Adrenal gland (tissue), 9 donors: ENCODE measurements at regions not wholly inside any gene's neighbourhood (a gene's known extent, or its start where the extent isn't known, plus 50 kb on each side); places are given as distances from the start of the nearest gene placed in this dataset.

Experiments
- DNase-seq, 7 donors: peaks; one replicate each; pipeline ENCODE4 v3.0.0-alpha.2; 2019 to 2020
- H3K27ac ChIP-seq, 5 donors: fragments of 200-600 bp; sonication (generic) in 4 of 5; 1 replicate in 3 of 5; 2 replicates in 2 of 5; pipeline versions ENCODE4 v1.5.1 to v1.8.0; 2016 to 2020; ENCODE audit warnings: mild to moderate bottlenecking in 1 of 5
- H3K27me3 ChIP-seq: fragments of 200-600 bp; 2 replicates; pipeline ENCODE4 v1.8.0; 2021
- H3K36me3 ChIP-seq, 2 donors: fragments of 200-600 bp; replicated peaks in 1 of 2; 1 replicate in 1 of 2; 2 replicates in 1 of 2; pipeline versions ENCODE4 v1.5.1 to v1.8.0; 2018 to 2022
- H3K4me1 ChIP-seq, 2 donors: fragments of 200-600 bp; replicated peaks in 1 of 2; 1 replicate in 1 of 2; 2 replicates in 1 of 2; pipeline versions ENCODE4 v1.5.1 to v1.8.0; 2018 to 2021
- H3K4me3 ChIP-seq, 4 donors: fragments of 200-600 bp; sonication (generic) in 3 of 4; one replicate each; pipeline ENCODE4 v1.5.1; 2016 to 2018
- H3K9me3 ChIP-seq, 3 donors: fragments of 200-600 bp; sonication (generic) in 1 of 3; replicated peaks in 1 of 3; 1 replicate in 2 of 3; 2 replicates in 1 of 3; pipeline versions ENCODE4 v1.5.1 to v1.8.0; 2016 to 2021
- CTCF ChIP-seq, 6 experiments: fragments of 450-650 bp in 4 of 6; fragments of 200-600 bp in 2 of 6; sonication (generic) in 1 of 6; IDR thresholded peaks; 1 replicate in 5 of 6; 2 replicates in 1 of 6; pipeline versions ENCODE4 v1.5.1 to v1.8.0; 2016 to 2021; ENCODE audit warnings: antibody characterized with exemption in 6 of 6, mild to moderate bottlenecking in 2 of 6, moderate library complexity in 1 of 6
- POLR2A ChIP-seq, 2 donors: fragments of 450-650 bp; IDR thresholded peaks; one replicate each; pipeline ENCODE4 v1.6.1; 2017; ENCODE audit warnings: antibody characterized with exemption in 2 of 2, mild to moderate bottlenecking in 2 of 2, moderate library complexity in 1 of 2
- WGBS, 4 donors: extraction: QIAGEN DNeasy Blood & Tissue Kit in 2 of 4; methylation state at CpG; one replicate each; pipeline versions ENCODE4 v1.1.5 to v1.1.7; 2013 to 2017; 5-methylcytosine and 5-hydroxymethylcytosine counted together
- intact Hi-C, 2 donors: fragments of 100-400 bp; cut with DNase I; formaldehyde crosslinking; loops; one replicate each; pipeline versions ENCODE4 v1.14.1 to v1.15.0; 2022 to 2023
- donor health status: healthy with polysubstance abuse.
- donor health status: Bipolar disorder and iron deficiency.
- donor health status: DM: yes; HTN: yes; CAD: no.
- donor health status: DM: no; HTN: no; CAD: no.
- donor health status: DM: no; HTN: no; CAD: no.

GRCh38 chr13:68696907-68697306 is 1410.7 kb upstream of the ATXN8OS start:
- Histone ChIP-seq H3K9me3 (no peaks in the 10 kb centered on the region), H3K4me3 (no peak overlapping the region), H3K4me1 (no peaks in the 10 kb centered on the region), H3K36me3 (no peaks in the 10 kb centered on the region), H3K27ac (no peak overlapping the region), H3K27me3 (no peaks in the 10 kb centered on the region)
- TF ChIP-seq CTCF (IDR thresholded peaks at IDR 0.05) (no peak), POLR2A (IDR thresholded peaks at IDR 0.05) (no peak)
- WGBS, 4 donors: 81 to 90% (median 84%) methylated on average over 2 of the region's 2 CpGs
- intact Hi-C loops: no loop called here
- DNase-seq: no peak

- intact Hi-C loops: no loop called here
- 76 to 91% (median 87%) methylated on average over 1 of the region's 1 CpG for WGBS, 4 donors
- no peaks in the 10 kb centered on the region for H3K9me3 ChIP-seq
Observed at GRCh38 chr13:68692049-68692448, 1415.6 kb upstream of the ATXN8OS start.

GRCh38 chr13:68690567-68690966 is 1417.1 kb upstream of the ATXN8OS start:
- intact Hi-C loops: no loop called here

More at GRCh38 chr13:68692049-68692448, 1415.6 kb upstream of the ATXN8OS start:
- no peak for DNase-seq
- no peaks in the 10 kb centered on the region for H3K4me1 ChIP-seq
- H3K27me3 ChIP-seq: no peaks in the 10 kb centered on the region
- TF ChIP-seq POLR2A (IDR thresholded peaks at IDR 0.05) (no peak), CTCF (IDR thresholded peaks at IDR 0.05) (no peak)
- no peak overlapping the region for H3K27ac ChIP-seq
- H3K36me3 ChIP-seq: no peaks in the 10 kb centered on the region
- H3K4me3 ChIP-seq: no peak overlapping the region

GRCh38 chr13:68676513-68677115 is 1431.0 kb upstream of the ATXN8OS start:
- TF ChIP-seq CTCF (IDR thresholded peaks at IDR 0.05) (no peak), POLR2A (IDR thresholded peaks at IDR 0.05) (no peak)
- Histone ChIP-seq H3K36me3 (no peaks in the 10 kb centered on the region), H3K9me3 (no peaks in the 10 kb centered on the region), H3K4me1 (no peaks in the 10 kb centered on the region), H3K27ac (no peak overlapping the region), H3K27me3 (no peaks in the 10 kb centered on the region), H3K4me3 (no peak overlapping the region)
- no peak for DNase-seq
- 73 to 83% (median 80%) methylated on average over 2 of the region's 2 CpGs for WGBS, 4 donors
- intact Hi-C loops: no loop called here

More at GRCh38 chr13:68690567-68690966, 1417.1 kb upstream of the ATXN8OS start:
- DNase-seq: no peak
- no peaks in the 10 kb centered on the region for H3K27me3 ChIP-seq
- no peak overlapping the region for H3K27ac ChIP-seq
- WGBS, 4 donors: 44 to 52% (median 49%) methylated on average over 2 of the region's 2 CpGs
- no peak overlapping the region for H3K4me3 ChIP-seq
- H3K4me1 ChIP-seq: no peaks in the 10 kb centered on the region
- H3K36me3 ChIP-seq: no peaks in the 10 kb centered on the region
- TF ChIP-seq POLR2A (IDR thresholded peaks at IDR 0.05) (no peak), CTCF (IDR thresholded peaks at IDR 0.05) (no peak)
- H3K9me3 ChIP-seq: no peaks in the 10 kb centered on the region
